ENCODE measurements at regions not wholly inside any gene's neighbourhood (a gene's known extent, or its start where the extent isn't known, plus 50 kb on each side); places are given as distances from the start of the nearest gene placed in this dataset.
"Not testable (repeated sequence)": the region's sequence is repeated elsewhere in the genome, so short reads cannot be mapped to it uniquely, and the experiment has no call there.

DNA sequence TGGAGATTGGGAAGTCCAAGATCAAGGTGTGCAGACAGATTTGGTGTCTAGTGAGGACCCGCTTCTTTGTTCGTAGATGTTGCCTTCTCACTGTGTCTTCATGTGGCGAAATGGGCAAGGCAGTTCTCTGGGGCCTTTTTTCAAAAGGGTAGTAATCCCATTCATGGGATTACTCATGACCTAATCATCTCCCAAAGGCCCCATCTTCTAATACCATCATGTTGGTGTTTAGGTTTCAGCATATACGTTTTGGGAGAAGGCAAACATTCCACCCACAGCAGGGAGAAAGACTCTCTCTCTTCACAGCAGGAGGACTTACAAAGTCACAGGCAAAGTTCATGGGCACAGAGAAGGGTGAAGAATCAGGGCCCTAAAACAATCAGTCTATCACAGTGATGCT lies 252.1 kb downstream of the RPLP1 start:
- no peak overlapping the region for H3K4me3 ChIP-seq
- H3K27ac ChIP-seq, result no peak overlapping the region
- no peaks in the 10 kb centered on the region for H3K4me1 ChIP-seq
- no peak for ATAC-seq
- no peaks in the 10 kb centered on the region for H3K27me3 ChIP-seq (ENCODE audit: low read depth)
- H3K9me3 ChIP-seq, result peaks cover 8% of the 10 kb centered on the region
- intact Hi-C loops (cut with DNase I), result no loop called here
- no peaks in the 10 kb centered on the region for H3K36me3 ChIP-seq
- DNase-seq, result no peak
- TF ChIP-seq, protein P1, sequence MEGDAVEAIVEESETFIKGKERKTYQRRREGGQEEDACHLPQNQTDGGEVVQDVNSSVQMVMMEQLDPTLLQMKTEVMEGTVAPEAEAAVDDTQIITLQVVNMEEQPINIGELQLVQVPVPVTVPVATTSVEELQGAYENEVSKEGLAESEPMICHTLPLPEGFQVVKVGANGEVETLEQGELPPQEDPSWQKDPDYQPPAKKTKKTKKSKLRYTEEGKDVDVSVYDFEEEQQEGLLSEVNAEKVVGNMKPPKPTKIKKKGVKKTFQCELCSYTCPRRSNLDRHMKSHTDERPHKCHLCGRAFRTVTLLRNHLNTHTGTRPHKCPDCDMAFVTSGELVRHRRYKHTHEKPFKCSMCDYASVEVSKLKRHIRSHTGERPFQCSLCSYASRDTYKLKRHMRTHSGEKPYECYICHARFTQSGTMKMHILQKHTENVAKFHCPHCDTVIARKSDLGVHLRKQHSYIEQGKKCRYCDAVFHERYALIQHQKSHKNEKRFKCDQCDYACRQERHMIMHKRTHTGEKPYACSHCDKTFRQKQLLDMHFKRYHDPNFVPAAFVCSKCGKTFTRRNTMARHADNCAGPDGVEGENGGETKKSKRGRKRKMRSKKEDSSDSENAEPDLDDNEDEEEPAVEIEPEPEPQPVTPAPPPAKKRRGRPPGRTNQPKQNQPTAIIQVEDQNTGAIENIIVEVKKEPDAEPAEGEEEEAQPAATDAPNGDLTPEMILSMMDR (IDR thresholded peaks at IDR 0.05), result no peak

DNA sequence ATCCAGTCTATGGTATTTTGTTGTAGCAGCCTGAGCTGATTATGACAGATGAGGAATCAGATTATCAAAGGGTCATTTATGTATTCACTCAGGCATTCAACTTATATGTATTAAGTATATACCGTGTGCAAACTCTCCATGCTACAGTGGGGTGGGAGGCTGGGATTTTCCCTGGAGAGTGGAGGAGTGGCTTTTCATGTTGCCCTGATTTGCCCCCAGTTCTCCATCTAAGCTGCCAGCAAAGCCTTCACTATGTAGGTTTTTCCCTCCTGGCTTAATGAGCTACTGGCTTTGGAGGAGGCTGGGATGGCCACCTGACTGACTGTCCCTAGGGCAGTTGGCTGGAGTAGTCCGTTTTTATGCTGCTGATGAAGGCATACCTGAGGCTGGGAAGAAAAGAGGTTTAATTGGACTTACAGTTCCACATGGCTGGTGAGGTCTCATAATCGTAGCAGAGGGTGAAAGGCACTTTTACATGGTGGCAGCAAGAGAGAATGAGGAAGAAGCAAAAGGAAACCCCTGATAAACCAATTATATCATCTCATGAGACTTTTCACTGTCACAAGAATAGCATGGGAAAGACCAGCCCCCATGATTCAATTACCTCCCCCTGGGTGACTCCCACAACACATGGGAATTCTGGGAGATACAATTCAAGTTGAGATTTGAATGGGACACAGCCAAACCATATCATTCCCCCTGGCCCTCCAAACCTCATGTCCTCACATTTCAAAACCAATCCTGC lies 253.9 kb downstream of the RPLP1 start:
- H3K36me3 ChIP-seq, result no peaks in the 10 kb centered on the region
- H3K27me3 ChIP-seq (ENCODE audit: low read depth), result no peaks in the 10 kb centered on the region
- H3K4me1 ChIP-seq, result no peaks in the 10 kb centered on the region
- H3K9me3 ChIP-seq, result peaks cover 8% of the 10 kb centered on the region
- TF ChIP-seq, protein P1 (IDR thresholded peaks at IDR 0.05), result no peak
- no peak overlapping the region for H3K27ac ChIP-seq
- no peak overlapping the region for H3K4me3 ChIP-seq
- ATAC-seq (no peak), DNase-seq (no peak)
- intact Hi-C loops (cut with DNase I), result no loop called here

DNA sequence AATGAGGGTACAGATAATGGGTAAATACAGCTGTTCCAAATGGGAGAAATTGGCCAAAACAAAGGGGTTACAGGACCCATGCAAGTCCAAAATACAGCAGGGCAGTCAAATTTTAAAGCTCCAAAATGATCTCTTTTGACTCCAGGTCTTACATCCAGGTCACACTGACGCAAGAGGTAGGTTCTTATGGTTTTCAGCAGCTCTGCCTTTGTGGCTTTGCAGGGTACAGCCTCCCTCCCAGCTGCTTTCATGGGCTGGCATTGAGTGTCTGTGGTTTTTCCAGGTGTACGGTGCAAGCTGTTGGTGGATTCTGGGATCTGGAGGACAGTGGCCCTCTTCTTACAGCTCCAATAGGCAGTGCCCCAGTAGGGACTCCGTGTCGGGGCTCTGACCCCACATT lies 254.6 kb downstream of the RPLP1 start:
- ATAC-seq; H3K27ac ChIP-seq; H3K36me3 ChIP-seq; H3K9me3 ChIP-seq; H3K4me3 ChIP-seq; H3K4me1 ChIP-seq; DNase-seq; H3K27me3 ChIP-seq (ENCODE audit: low read depth); intact Hi-C loops (cut with DNase I): not testable (repeated sequence)

DNA sequence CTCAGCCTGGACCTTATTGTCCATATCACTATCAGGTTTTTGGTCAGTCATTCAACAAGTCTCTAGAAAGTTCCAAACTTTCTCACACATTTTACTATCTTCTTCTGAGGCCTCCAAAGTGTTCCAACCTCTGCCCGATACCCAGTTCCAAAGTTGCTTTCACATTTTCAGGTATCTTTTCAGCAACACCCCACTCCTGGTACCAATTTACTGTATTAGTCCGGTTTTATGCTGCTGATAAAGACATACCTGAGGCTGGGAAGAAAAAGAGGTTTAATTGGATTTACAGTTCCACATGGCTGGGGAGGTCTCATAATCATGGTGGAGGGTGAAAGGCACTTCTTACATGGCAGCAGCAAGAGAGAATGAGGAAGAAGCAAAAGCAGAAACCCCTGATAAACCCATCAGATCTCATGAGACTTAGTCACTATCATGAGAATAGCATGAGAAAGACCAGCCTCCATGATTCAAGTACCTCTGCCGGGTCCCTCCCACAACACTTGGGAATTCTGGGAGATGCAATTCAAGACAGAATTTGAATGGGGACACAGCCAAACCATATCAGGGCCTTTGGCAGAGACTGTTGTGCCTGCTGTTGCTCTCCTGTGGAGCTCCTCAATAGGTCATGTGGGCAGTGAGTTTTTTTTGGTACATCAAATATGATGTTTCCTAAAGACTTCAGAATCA lies 256.0 kb downstream of the RPLP1 start:
- H3K27me3 ChIP-seq (ENCODE audit: low read depth); H3K27ac ChIP-seq; H3K36me3 ChIP-seq; ATAC-seq; intact Hi-C loops (cut with DNase I); H3K4me3 ChIP-seq; H3K4me1 ChIP-seq; DNase-seq; H3K9me3 ChIP-seq: not testable (repeated sequence)

DNA sequence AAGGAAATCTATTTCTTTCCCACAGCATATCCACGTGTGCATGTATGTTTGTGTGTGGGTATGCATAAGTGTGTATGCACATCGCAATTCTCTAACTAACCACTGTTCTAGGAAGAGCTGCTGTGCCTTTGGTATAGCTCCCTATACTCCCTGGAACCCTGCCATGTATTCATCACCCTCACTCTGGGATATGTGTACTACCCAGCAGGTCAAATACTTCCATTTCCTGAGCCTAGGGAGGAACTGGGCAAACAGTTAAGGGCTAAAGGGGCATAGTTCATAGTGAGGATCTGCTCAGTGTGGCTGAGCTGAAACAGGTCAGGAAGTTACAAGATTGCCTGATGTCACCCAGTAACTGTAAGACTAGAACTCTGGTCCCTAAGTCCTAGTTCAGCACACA lies 260.4 kb downstream of the RPLP1 start:
- Histone ChIP-seq H3K9me3 (peaks cover 8% of the 10 kb centered on the region), H3K36me3 (no peaks in the 10 kb centered on the region), H3K27me3 (ENCODE audit: low read depth) (no peaks in the 10 kb centered on the region), H3K4me1 (peaks cover 21% of the 10 kb centered on the region), H3K27ac (no peak overlapping the region), H3K4me3 (no peak overlapping the region)
- intact Hi-C loops (cut with DNase I), result no loop called here
- no peak for DNase-seq
- ATAC-seq, result peak; percentile 45 to 50
- TF ChIP-seq, protein P1 (IDR thresholded peaks at IDR 0.05), result no peak

DNA sequence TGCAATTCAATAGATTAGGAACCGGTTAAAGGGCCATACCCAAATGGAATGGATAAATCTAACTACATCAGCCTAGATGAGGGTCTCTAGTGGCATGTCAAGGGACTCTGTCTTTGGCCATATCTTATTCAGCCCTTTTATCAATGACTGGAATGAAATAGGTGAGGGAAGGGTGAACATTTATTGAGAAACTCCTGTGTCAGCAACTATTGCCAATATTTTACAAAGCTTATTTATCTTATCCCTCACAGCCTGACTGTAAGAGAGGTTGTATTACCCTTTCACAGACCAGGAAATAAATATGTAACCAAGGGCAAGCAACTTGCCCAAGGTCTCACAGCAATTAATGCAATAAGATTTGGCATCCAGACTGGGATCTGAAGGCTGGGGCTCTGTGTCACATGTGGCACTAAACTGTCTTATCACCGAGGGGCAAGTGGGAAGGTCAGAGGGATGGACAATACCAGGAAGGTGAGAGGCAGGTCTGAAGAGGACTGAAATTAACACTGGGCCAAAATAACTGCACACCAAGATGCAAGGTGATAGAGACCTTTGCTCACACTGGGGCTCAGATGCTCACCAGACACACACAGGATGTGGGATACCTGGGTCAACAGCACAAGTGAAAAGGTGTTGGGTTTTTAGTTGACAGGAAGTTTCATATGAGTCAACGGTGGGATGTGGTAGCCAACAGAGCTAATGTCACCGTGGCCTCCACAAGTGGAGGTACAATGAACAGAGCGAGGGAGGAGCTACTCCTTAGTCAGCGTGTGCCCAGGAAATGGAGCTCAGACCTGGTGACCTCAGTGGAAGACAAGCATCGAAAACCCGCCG lies 261.3 kb downstream of the RPLP1 start:
- Histone ChIP-seq H3K36me3 (no peaks in the 10 kb centered on the region), H3K4me3 (no peak overlapping the region), H3K9me3 (no peaks in the 10 kb centered on the region), H3K4me1 (peaks cover 25% of the 10 kb centered on the region), H3K27me3 (ENCODE audit: low read depth) (no peaks in the 10 kb centered on the region), H3K27ac (no peak overlapping the region)
- TF ChIP-seq, protein P1 (IDR thresholded peaks at IDR 0.05), result no peak
- DNase-seq, result no peak
- intact Hi-C loops (cut with DNase I), result no loop called here
- ATAC-seq, result peak; percentile 51 to 71
